Activated CD4-positive, alpha-beta memory T cell treated with anti-CD3 and anti-CD28 coated beads for 36 hours (primary cell): ENCODE measurements at regions not wholly inside any gene's neighbourhood (a gene's known extent, or its start where the extent isn't known, plus 50 kb on each side); places are given as distances from the start of the nearest gene placed in this dataset.
"Not testable (repeated sequence)": the region's sequence is repeated elsewhere in the genome, so short reads cannot be mapped to it uniquely, and the experiment has no call there.

Source experiments
- CTCF ChIA-PET: fragments of 350-600 bp; sonication (Branson Sonifier 250); formaldehyde crosslinking; loops from one replicate; lab custom pipeline; 2021; ENCODE audit warnings: antibody characterized with exemption, inconsistent platforms; lab: Charles Lee
- POLR2A ChIA-PET: fragments of 350-600 bp; sonication (Branson Sonifier 250); formaldehyde crosslinking; loops from one replicate; lab custom pipeline; 2021; ENCODE audit warnings: antibody characterized with exemption; lab: Charles Lee
- DNase-seq: peaks from one replicate; pipeline ENCODE4 v3.0.0-alpha.2; 2020
- H3K27ac Mint-ChIP-seq: one replicate; pipeline ENCODE4 v1.8.0; 2021; ENCODE audit warnings: mixed read lengths
- H3K27me3 Mint-ChIP-seq: one replicate; pipeline ENCODE4 v1.8.0; 2021; ENCODE audit warnings: mixed read lengths
- H3K36me3 Mint-ChIP-seq: one replicate; pipeline ENCODE4 v1.8.0; 2021; ENCODE audit warnings: mixed read lengths
- H3K4me1 Mint-ChIP-seq: one replicate; pipeline ENCODE4 v1.8.0; 2021; ENCODE audit warnings: low read depth, mixed read lengths
- H3K4me3 Mint-ChIP-seq: one replicate; pipeline ENCODE4 v1.8.0; 2021; ENCODE audit warnings: mild to moderate bottlenecking, mixed read lengths
- H3K9me3 Mint-ChIP-seq: one replicate; pipeline ENCODE4 v1.8.0; 2021; ENCODE audit warnings: mixed read lengths
- intact Hi-C: fragments of 100-400 bp; cut with micrococcal nuclease; formaldehyde crosslinking; loops from one replicate; pipeline ENCODE4 v1.15.1; 2023

- CTCF ChIA-PET: interaction anchor here (1.2 kb wide), 1 partner anchor 24 kb away, joined by 6 read pairs; no protein-coding TSS in a partner anchor
- POLR2A ChIA-PET: no interaction called here
- Mint-ChIP-seq H3K27me3 (peaks cover 2% of the 10 kb centered on the region), H3K36me3 (no peaks in the 10 kb centered on the region), H3K4me3 (no peak overlapping the region), H3K4me1 (no peaks in the 10 kb centered on the region), H3K9me3 (peaks cover 24% of the 10 kb centered on the region), H3K27ac (no peak overlapping the region)
- intact Hi-C loops: no loop called here
- DNase-seq: no peak
Observed at GRCh38 chr4:13678186-13678924, 50.8 kb upstream of the BOD1L1 start.

GRCh38 chr4:13681570-13681969 is 54.0 kb upstream of the BOD1L1 start:
- H3K9me3 Mint-ChIP-seq: peaks cover 29% of the 10 kb centered on the region
- no peak for DNase-seq
- H3K27ac Mint-ChIP-seq: no peak overlapping the region
- CTCF ChIA-PET: no interaction called here
- POLR2A ChIA-PET: no interaction called here
- no peaks in the 10 kb centered on the region for H3K36me3 Mint-ChIP-seq
- H3K4me1 Mint-ChIP-seq: no peaks in the 10 kb centered on the region
- intact Hi-C loops: no loop called here
- no peaks in the 10 kb centered on the region for H3K27me3 Mint-ChIP-seq
- H3K4me3 Mint-ChIP-seq: no peak overlapping the region

- no peak overlapping the region for H3K4me3 Mint-ChIP-seq
- H3K4me1 Mint-ChIP-seq: no peaks in the 10 kb centered on the region
- H3K27ac Mint-ChIP-seq: no peak overlapping the region
- peaks cover 3% of the 10 kb centered on the region for H3K36me3 Mint-ChIP-seq
- ChIA-PET POLR2A (no interaction called here), CTCF (no interaction called here)
- peaks cover 7% of the 10 kb centered on the region for H3K9me3 Mint-ChIP-seq
- H3K27me3 Mint-ChIP-seq: peaks cover 2% of the 10 kb centered on the region
- intact Hi-C loops: no loop called here
- DNase-seq: no peak
Observed at GRCh38 chr4:13694256-13694655, 66.7 kb upstream of the BOD1L1 start.

GRCh38 chr4:13698296-13698695 is 70.8 kb upstream of the BOD1L1 start:
- Mint-ChIP-seq H3K27ac (no peak overlapping the region), H3K36me3 (no peaks in the 10 kb centered on the region), H3K27me3 (peaks cover 5% of the 10 kb centered on the region), H3K9me3 (no peaks in the 10 kb centered on the region), H3K4me3 (no peak overlapping the region), H3K4me1 (no peaks in the 10 kb centered on the region)
- POLR2A ChIA-PET: no interaction called here
- CTCF ChIA-PET: no interaction called here
- DNase-seq: no peak
- intact Hi-C loops: no loop called here

- no peak overlapping the region for H3K4me3 Mint-ChIP-seq
- intact Hi-C loops: no loop called here
- POLR2A ChIA-PET: no interaction called here
- H3K27me3 Mint-ChIP-seq: peaks cover 2% of the 10 kb centered on the region
- DNase-seq: no peak
- H3K4me1 Mint-ChIP-seq: no peaks in the 10 kb centered on the region
- no peak overlapping the region for H3K27ac Mint-ChIP-seq
- no peaks in the 10 kb centered on the region for H3K36me3 Mint-ChIP-seq
- CTCF ChIA-PET: no interaction called here
- H3K9me3 Mint-ChIP-seq: no peaks in the 10 kb centered on the region
Observed at GRCh38 chr4:13700021-13700857, 72.7 kb upstream of the BOD1L1 start.

- POLR2A ChIA-PET, CTCF ChIA-PET, DNase-seq: not testable (repeated sequence)
Observed at GRCh38 chr4:13700858-13701140, 73.3 kb upstream of the BOD1L1 start.

GRCh38 chr4:13701937-13702446 is 74.5 kb upstream of the BOD1L1 start:
- no peaks in the 10 kb centered on the region for H3K36me3 Mint-ChIP-seq
- DNase-seq: no peak
- no peaks in the 10 kb centered on the region for H3K9me3 Mint-ChIP-seq
- no peaks in the 10 kb centered on the region for H3K4me1 Mint-ChIP-seq
- intact Hi-C loops: no loop called here
- H3K27me3 Mint-ChIP-seq: peaks cover 2% of the 10 kb centered on the region
- H3K4me3 Mint-ChIP-seq: no peak overlapping the region
- CTCF ChIA-PET: no interaction called here
- H3K27ac Mint-ChIP-seq: no peak overlapping the region
- POLR2A ChIA-PET: no interaction called here

More at GRCh38 chr4:13700858-13701140, 73.3 kb upstream of the BOD1L1 start:
- H3K4me1 Mint-ChIP-seq, H3K27me3 Mint-ChIP-seq, H3K9me3 Mint-ChIP-seq, H3K27ac Mint-ChIP-seq, intact Hi-C loops, H3K4me3 Mint-ChIP-seq, H3K36me3 Mint-ChIP-seq: not testable (repeated sequence)

- H3K27ac Mint-ChIP-seq: no peak overlapping the region
- no peaks in the 10 kb centered on the region for H3K36me3 Mint-ChIP-seq
- CTCF ChIA-PET: no interaction called here
- DNase-seq: no peak
- H3K4me1 Mint-ChIP-seq: no peaks in the 10 kb centered on the region
- peaks cover 5% of the 10 kb centered on the region for H3K27me3 Mint-ChIP-seq
- intact Hi-C loops: no loop called here
- H3K4me3 Mint-ChIP-seq: no peak overlapping the region
- no peaks in the 10 kb centered on the region for H3K9me3 Mint-ChIP-seq
- POLR2A ChIA-PET: no interaction called here
Observed at GRCh38 chr4:13703096-13703495, 75.6 kb upstream of the BOD1L1 start.

- Mint-ChIP-seq H3K27me3 (peaks cover 5% of the 10 kb centered on the region), H3K4me3 (no peak overlapping the region), H3K36me3 (no peaks in the 10 kb centered on the region), H3K4me1 (no peaks in the 10 kb centered on the region), H3K27ac (no peak overlapping the region), H3K9me3 (no peaks in the 10 kb centered on the region)
- no peak for DNase-seq
- ChIA-PET CTCF (interaction anchor here (0.6 kb wide), 1 partner anchor 667 kb away, joined by 3 read pairs; no protein-coding TSS in a partner anchor), POLR2A (no interaction called here)
- intact Hi-C loops: no loop called here
Observed at GRCh38 chr4:13704035-13704434, 76.5 kb upstream of the BOD1L1 start.

GRCh38 chr4:13704761-13705160 is 77.2 kb upstream of the BOD1L1 start:
- Mint-ChIP-seq H3K9me3 (no peaks in the 10 kb centered on the region), H3K4me1 (no peaks in the 10 kb centered on the region), H3K27me3 (peaks cover 5% of the 10 kb centered on the region), H3K27ac (no peak overlapping the region), H3K36me3 (no peaks in the 10 kb centered on the region), H3K4me3 (no peak overlapping the region)
- ChIA-PET POLR2A (no interaction called here), CTCF (no interaction called here)
- no peak for DNase-seq
- intact Hi-C loops: no loop called here

- H3K27ac Mint-ChIP-seq: no peak overlapping the region
- intact Hi-C loops: no loop called here
- no peak for DNase-seq
- H3K27me3 Mint-ChIP-seq: peaks cover 5% of the 10 kb centered on the region
- H3K4me1 Mint-ChIP-seq: no peaks in the 10 kb centered on the region
- no peaks in the 10 kb centered on the region for H3K36me3 Mint-ChIP-seq
- H3K9me3 Mint-ChIP-seq: no peaks in the 10 kb centered on the region
- ChIA-PET CTCF (interaction anchor here (0.6 kb wide), 1 partner anchor 51 kb away, joined by 3 read pairs; no protein-coding TSS in a partner anchor), POLR2A (no interaction called here)
- H3K4me3 Mint-ChIP-seq: no peak overlapping the region
Observed at GRCh38 chr4:13705521-13706041, 78.1 kb upstream of the BOD1L1 start.

GRCh38 chr4:13706120-13706519 is 78.6 kb upstream of the BOD1L1 start:
- H3K4me1 Mint-ChIP-seq: no peaks in the 10 kb centered on the region
- H3K27me3 Mint-ChIP-seq: peaks cover 6% of the 10 kb centered on the region
- no peak overlapping the region for H3K4me3 Mint-ChIP-seq
- H3K36me3 Mint-ChIP-seq: no peaks in the 10 kb centered on the region
- CTCF ChIA-PET: interaction anchor here (0.6 kb wide), 1 partner anchor 52 kb away, joined by 3 read pairs; no protein-coding TSS in a partner anchor
- no peak overlapping the region for H3K27ac Mint-ChIP-seq
- no peak for DNase-seq
- intact Hi-C loops: no loop called here
- H3K9me3 Mint-ChIP-seq: no peaks in the 10 kb centered on the region
- POLR2A ChIA-PET: no interaction called here
